IMR-90 (cell line): ENCODE measurements at regions not wholly inside any gene's neighbourhood (a gene's known extent, or its start where the extent isn't known, plus 50 kb on each side); places are given as distances from the start of the nearest gene placed in this dataset.

Source experiments
- ATAC-seq: fragments of 200-7000 bp; cut with Tn5 transposase; 2 replicates; pipeline ENCODE4 v1.9.1; 2020; ENCODE audit warnings: low read depth, mild to moderate bottlenecking, moderate library complexity
- BruUV-seq: library from RNA; stranded (reverse); fragments of 400-500 nt; replicated peaks from 2 replicates; lab custom pipeline; 2021; lab: Mats Ljungman, UMichigan
- CTCF ChIA-PET: fragments of 300-600 bp; formaldehyde crosslinking; extraction: SDS; loops from one replicate; lab custom pipeline; 2021; ENCODE audit warnings: antibody characterized with exemption; lab: Yijun Ruan, JAX
- POLR2A ChIA-PET: fragments of 300-600 bp; sonication (Branson Sonifier 250); formaldehyde crosslinking; loops from one replicate; lab custom pipeline; 2022; ENCODE audit warnings: antibody characterized with exemption; ENCODE audit not compliant: unreplicated experiment; lab: Charles Lee
- DNase-seq: peaks from one replicate; pipeline ENCODE4 v3.0.0; 2013
- H2AFZ ChIP-seq: replicated peaks from 2 replicates; pipeline ENCODE3; 2013; ENCODE audit warnings: low read length, mild to moderate bottlenecking; ENCODE audit not compliant: poor library complexity
- H2AK5ac ChIP-seq: 2 replicates; pipeline ENCODE4 v1.6.1; 2013; ENCODE audit warnings: low read depth, low read length, inconsistent platforms
- H2AK9ac ChIP-seq: replicated peaks from 2 replicates; pipeline ENCODE3; 2013; ENCODE audit warnings: mild to moderate bottlenecking, low read depth, low read length, moderate library complexity; ENCODE audit not compliant: poor library complexity
- H2BK120ac ChIP-seq: 2 replicates; pipeline ENCODE4 v1.6.1; 2013; ENCODE audit warnings: low read depth, low read length, inconsistent platforms
- H2BK15ac ChIP-seq: 3 replicates; pipeline ENCODE4 v1.6.1; 2013; ENCODE audit warnings: low read depth, low read length, inconsistent platforms
- H2BK20ac ChIP-seq: 2 replicates; pipeline ENCODE4 v1.6.1; 2013; ENCODE audit warnings: low read depth, mild to moderate bottlenecking, inconsistent platforms, low read length, moderate library complexity
- H2BK5ac ChIP-seq: 2 replicates; pipeline ENCODE4 v1.6.1; 2013; ENCODE audit warnings: mild to moderate bottlenecking, low read depth, low read length, inconsistent platforms; ENCODE audit not compliant: poor library complexity, severe bottlenecking
- H3K14ac ChIP-seq: replicated peaks from 2 replicates; pipeline ENCODE4 v1.6.1; 2013; ENCODE audit warnings: low read depth, low read length, inconsistent platforms
- H3K18ac ChIP-seq: 2 replicates; pipeline ENCODE4 v1.6.1; 2013; ENCODE audit warnings: low read depth, low read length, control low read depth
- H3K23ac ChIP-seq: 2 replicates; pipeline ENCODE4 v1.6.1; 2013; ENCODE audit warnings: low read depth, low read length, inconsistent platforms
- H3K27ac ChIP-seq: 2 replicates; pipeline ENCODE4 v1.5.1; 2013; ENCODE audit warnings: mild to moderate bottlenecking, control low read depth, low read length; ENCODE audit not compliant: insufficient read depth
- H3K27me3 ChIP-seq: 2 replicates; pipeline ENCODE4 v1.6.1; 2013; ENCODE audit warnings: low read length; ENCODE audit not compliant: control insufficient read depth, insufficient read depth
- H3K36me3 ChIP-seq: 2 replicates; pipeline ENCODE4 v1.6.1; 2013; ENCODE audit warnings: low read length, mixed read lengths; ENCODE audit not compliant: control insufficient read depth, insufficient read depth
- H3K4ac ChIP-seq: 2 replicates; pipeline ENCODE4 v1.6.1; 2013; ENCODE audit warnings: low read depth, low read length, inconsistent platforms
- H3K4me1 ChIP-seq: 2 replicates; pipeline ENCODE4 v1.6.1; 2013; ENCODE audit warnings: low read length, mixed read lengths; ENCODE audit not compliant: control insufficient read depth, insufficient read depth
- H3K4me2 ChIP-seq: 2 replicates; pipeline ENCODE4 v1.6.1; 2013; ENCODE audit warnings: low read depth, mild to moderate bottlenecking, control low read depth, low read length, moderate library complexity
- H3K4me3 ChIP-seq: 2 replicates; pipeline ENCODE4 v1.5.1; 2013; ENCODE audit warnings: low read depth, mild to moderate bottlenecking, control low read depth, low read length, moderate library complexity; ENCODE audit not compliant: insufficient read depth
- H3K56ac ChIP-seq: 2 replicates; pipeline ENCODE4 v1.6.1; 2013; ENCODE audit warnings: low read length, inconsistent platforms; ENCODE audit not compliant: insufficient read depth; ENCODE audit errors: extremely low read depth
- H3K79me1 ChIP-seq, 2 experiments: 2 replicates each; pipeline ENCODE4 v1.6.1; 2013; ENCODE audit warnings: low read length in 2 of 2, inconsistent platforms in 1 of 2, low read depth in 1 of 2
- H3K9ac ChIP-seq: 2 replicates; pipeline ENCODE4 v1.6.1; 2013; ENCODE audit warnings: low read depth, low read length, control low read depth
- H3K9me1 ChIP-seq: 2 replicates; pipeline ENCODE4 v1.6.1; 2013; ENCODE audit warnings: low read length, inconsistent platforms; ENCODE audit not compliant: insufficient read depth
- H3K9me3 ChIP-seq: 2 replicates; pipeline ENCODE4 v1.6.1; 2013; ENCODE audit warnings: low read length; ENCODE audit not compliant: control insufficient read depth, insufficient read depth
- H4K20me1 ChIP-seq: 2 replicates; pipeline ENCODE4 v1.6.1; 2013; ENCODE audit warnings: low read length, inconsistent platforms; ENCODE audit not compliant: insufficient read depth
- H4K5ac ChIP-seq: 2 replicates; pipeline ENCODE4 v1.6.1; 2013; ENCODE audit warnings: mild to moderate bottlenecking, low read depth, low read length, control low read depth
- H4K8ac ChIP-seq, 2 experiments: 2 replicates each; pipeline ENCODE4 v1.6.1; 2013; ENCODE audit warnings: low read depth in 2 of 2, low read length in 2 of 2, control low read depth in 1 of 2, inconsistent platforms in 1 of 2
- H4K91ac ChIP-seq: 2 replicates; pipeline ENCODE4 v1.6.1; 2013; ENCODE audit warnings: low read depth, low read length, inconsistent platforms; ENCODE audit not compliant: insufficient read depth
- CEBPB ChIP-seq: IDR thresholded peaks from 2 replicates; pipeline ENCODE4 v1.6.1; 2012; ENCODE audit warnings: low read depth, low read length, improper control_type of control experiment
- CHD1 ChIP-seq: IDR thresholded peaks from 2 replicates; pipeline ENCODE4 v1.6.1; 2012; ENCODE audit warnings: low read depth, low read length, improper control_type of control experiment
- FOS ChIP-seq: fragments of 150-350 bp; IDR thresholded peaks from 2 replicates; pipeline ENCODE4 v1.6.1; 2016; ENCODE audit warnings: low read depth, low read length
- MAZ ChIP-seq: IDR thresholded peaks from 2 replicates; pipeline ENCODE4 v1.6.1; 2012; ENCODE audit warnings: low read depth, mild to moderate bottlenecking, low read length, improper control_type of control experiment, moderate library complexity, borderline replicate concordance
- NFE2L2 ChIP-seq: fragments of 150-350 bp; IDR thresholded peaks from 2 replicates; pipeline ENCODE4 v1.6.1; 2016; ENCODE audit warnings: low read depth, mild to moderate bottlenecking, low read length
- POLR2A ChIP-seq: IDR thresholded peaks from 2 replicates; pipeline ENCODE4 v1.6.1; 2012; ENCODE audit warnings: mild to moderate bottlenecking, low read depth, low read length
- RAD21 ChIP-seq: IDR thresholded peaks from 2 replicates; pipeline ENCODE4 v1.6.1; 2012; ENCODE audit warnings: low read length, improper control_type of control experiment
- RCOR1 ChIP-seq: IDR thresholded peaks from 2 replicates; pipeline ENCODE4 v1.6.1; 2012; ENCODE audit warnings: mild to moderate bottlenecking, low read length, improper control_type of control experiment; ENCODE audit not compliant: insufficient replicate concordance
- RFX5 ChIP-seq: IDR thresholded peaks from 2 replicates; pipeline ENCODE4 v1.8.0; 2012; ENCODE audit warnings: low read depth, mild to moderate bottlenecking, low read length, moderate library complexity
- SMC3 ChIP-seq: fragments of 150-350 bp; IDR thresholded peaks from 2 replicates; pipeline ENCODE4 v1.6.1; 2016; ENCODE audit warnings: low read depth, mild to moderate bottlenecking, antibody characterized with exemption, low read length, moderate library complexity
- USF2 ChIP-seq: fragments of 150-350 bp; IDR thresholded peaks from 2 replicates; pipeline ENCODE4 v1.6.1; 2017; ENCODE audit warnings: mild to moderate bottlenecking, antibody characterized with exemption, low read length, low read depth
- WGBS, 2 experiments: methylation state at CpG; one replicate each; pipeline versions ENCODE4 v1.1.5 to v1.1.7; 2013; ENCODE audit warnings: missing lambda C conversion rate in 2 of 2; ENCODE audit not compliant: insufficient read length in 1 of 2; ENCODE audit errors: extremely low coverage in 2 of 2; 5-methylcytosine and 5-hydroxymethylcytosine counted together
- dilution Hi-C: fragments of 300-500 bp; cut with HindIII; formaldehyde crosslinking; loops from one replicate; pipeline ENCODE4 v1.14.3; 2018; ENCODE audit warnings: low sequenced_read_pairs; ENCODE audit not compliant: unreplicated experiment
- in situ Hi-C: fragments of 300-500 bp; cut with MboI; formaldehyde crosslinking; loops from 3 replicates; pipeline ENCODE4 v1.14.3; 2019; ENCODE audit warnings: low sequenced_read_pairs, inconsistent platforms, mixed read lengths
- intact Hi-C: fragments of 100-400 bp; cut with micrococcal nuclease; formaldehyde crosslinking; loops from 2 replicates; pipeline ENCODE4 v1.10.0; 2022
- TF ChIP-seq, protein P1 (sequence below): conservative IDR thresholded peaks from 2 replicates; pipeline ENCODE4 v1.5.1; 2012; ENCODE audit warnings: mild to moderate bottlenecking, low read depth, low read length, improper control_type of control experiment

DNA sequence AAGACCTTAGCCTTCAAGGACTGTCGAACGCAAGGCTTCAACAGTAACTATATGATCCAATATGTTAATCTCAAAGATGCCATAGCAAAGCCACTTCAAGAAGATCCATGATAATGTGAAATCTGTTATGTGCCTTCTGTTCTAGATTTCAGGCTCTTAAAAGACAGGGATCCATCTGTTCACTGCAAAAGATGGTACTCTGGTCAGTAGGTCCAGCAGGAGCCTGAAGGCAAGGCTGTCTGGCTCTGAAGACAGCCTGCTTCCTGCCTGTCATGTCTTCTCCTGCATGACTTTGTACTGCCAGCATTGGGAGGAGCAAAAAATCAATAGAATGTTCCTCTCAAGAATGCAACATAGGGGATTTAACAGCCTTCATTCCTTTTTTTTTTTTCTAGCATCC lies 270.8 kb upstream of the PARD3B start:
- H3K4me1 ChIP-seq, result no peaks in the 10 kb centered on the region
- no peak overlapping the region for H2BK15ac ChIP-seq
- no peak overlapping the region for H2AFZ ChIP-seq
- no peak overlapping the region for H3K4ac ChIP-seq
- H4K20me1 ChIP-seq, result no peaks in the 10 kb centered on the region
- H3K18ac ChIP-seq, result no peak overlapping the region
- ATAC-seq, result no peak
- H3K36me3 ChIP-seq, result no peaks in the 10 kb centered on the region
- H3K14ac ChIP-seq, result no peak overlapping the region
- no peak overlapping the region for H4K91ac ChIP-seq
- POLR2A ChIA-PET, result no interaction called here
- CTCF ChIA-PET, result interaction anchor here (1.0 kb wide), 1 partner anchor 130 kb away, joined by 3 read pairs; no protein-coding TSS in a partner anchor
- in situ Hi-C loops (loop anchor here (25.0 kb wide), 1 partner anchor 1638 kb away; no protein-coding TSS in a partner anchor), intact Hi-C loops (no loop called here), dilution Hi-C loops (no loop called here)
- H3K79me1 ChIP-seq, result no peaks in the 10 kb centered on the region
- WGBS, 2 experiments, result no CpG with 5 or more reads among the region's 2 CpGs
- H2BK5ac ChIP-seq, result no peak overlapping the region
- no peak overlapping the region for H3K56ac ChIP-seq
- H2AK5ac ChIP-seq, result no peak overlapping the region
- no peak overlapping the region for H3K23ac ChIP-seq
- peaks cover 8% of the 10 kb centered on the region for H3K27me3 ChIP-seq
- H3K9ac ChIP-seq, result no peak overlapping the region
- H4K5ac ChIP-seq, result no peak overlapping the region
- no peak overlapping the region for H3K4me3 ChIP-seq
- DNase-seq, result no peak
- H3K4me2 ChIP-seq, result no peak overlapping the region
- no peak overlapping the region for H2BK120ac ChIP-seq
- H2BK20ac ChIP-seq, result no peak overlapping the region
- no TSS peak for BruUV-seq
- H3K9me3 ChIP-seq, result no peaks in the 10 kb centered on the region
- H3K9me1 ChIP-seq, result no peaks in the 10 kb centered on the region
- no peak overlapping the region for H2AK9ac ChIP-seq
- H4K8ac ChIP-seq, result no peak overlapping the region
- no peak overlapping the region for H3K27ac ChIP-seq
- no peak for TF ChIP-seq RAD21
- no peak for TF ChIP-seq RFX5
- no peak for TF ChIP-seq FOS
- TF ChIP-seq SMC3, result no peak
- TF ChIP-seq MAZ, result no peak
- TF ChIP-seq RCOR1, result no peak
- TF ChIP-seq, protein P1, sequence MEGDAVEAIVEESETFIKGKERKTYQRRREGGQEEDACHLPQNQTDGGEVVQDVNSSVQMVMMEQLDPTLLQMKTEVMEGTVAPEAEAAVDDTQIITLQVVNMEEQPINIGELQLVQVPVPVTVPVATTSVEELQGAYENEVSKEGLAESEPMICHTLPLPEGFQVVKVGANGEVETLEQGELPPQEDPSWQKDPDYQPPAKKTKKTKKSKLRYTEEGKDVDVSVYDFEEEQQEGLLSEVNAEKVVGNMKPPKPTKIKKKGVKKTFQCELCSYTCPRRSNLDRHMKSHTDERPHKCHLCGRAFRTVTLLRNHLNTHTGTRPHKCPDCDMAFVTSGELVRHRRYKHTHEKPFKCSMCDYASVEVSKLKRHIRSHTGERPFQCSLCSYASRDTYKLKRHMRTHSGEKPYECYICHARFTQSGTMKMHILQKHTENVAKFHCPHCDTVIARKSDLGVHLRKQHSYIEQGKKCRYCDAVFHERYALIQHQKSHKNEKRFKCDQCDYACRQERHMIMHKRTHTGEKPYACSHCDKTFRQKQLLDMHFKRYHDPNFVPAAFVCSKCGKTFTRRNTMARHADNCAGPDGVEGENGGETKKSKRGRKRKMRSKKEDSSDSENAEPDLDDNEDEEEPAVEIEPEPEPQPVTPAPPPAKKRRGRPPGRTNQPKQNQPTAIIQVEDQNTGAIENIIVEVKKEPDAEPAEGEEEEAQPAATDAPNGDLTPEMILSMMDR, result no peak
- TF ChIP-seq CHD1, result no peak
- no peak for TF ChIP-seq CEBPB
- no peak for TF ChIP-seq POLR2A
- TF ChIP-seq NFE2L2, result no peak
- no peak for TF ChIP-seq USF2
